Tibial nerve (tissue), 4 donors: ENCODE measurements at regions not wholly inside any gene's neighbourhood (a gene's known extent, or its start where the extent isn't known, plus 50 kb on each side); places are given as distances from the start of the nearest gene placed in this dataset.
"Not testable (repeated sequence)": the region's sequence is repeated elsewhere in the genome, so short reads cannot be mapped to it uniquely, and the experiment has no call there.

Experiments
- DNase-seq, 2 donors: peaks; one replicate each; pipeline ENCODE4 v3.0.0-alpha.2; 2019; ENCODE audit warnings: low spot score in 2 of 2
- H3K27ac ChIP-seq, 4 donors: fragments of 200-600 bp; sonication (generic) in 3 of 4; one replicate each; pipeline ENCODE4 v1.5.1; 2017 to 2019; ENCODE audit warnings: mild to moderate bottlenecking in 1 of 4
- H3K27me3 ChIP-seq, 2 donors: fragments of 200-600 bp; sonication (generic) in 1 of 2; one replicate each; pipeline versions ENCODE4 v1.5.1 to v1.6.0; 2017 to 2019
- H3K36me3 ChIP-seq, 3 donors: fragments of 200-600 bp; sonication (generic); one replicate each; pipeline ENCODE4 v1.5.1; 2018 to 2019
- H3K4me1 ChIP-seq, 4 donors: fragments of 200-600 bp; sonication (generic) in 3 of 4; one replicate each; pipeline ENCODE4 v1.5.1; 2017 to 2019
- H3K4me3 ChIP-seq, 4 donors: fragments of 200-600 bp; sonication (generic) in 3 of 4; one replicate each; pipeline ENCODE4 v1.5.1; 2017 to 2019; ENCODE audit warnings: mild to moderate bottlenecking in 1 of 4, moderate library complexity in 1 of 4
- H3K9me3 ChIP-seq, 4 donors: fragments of 200-600 bp; sonication (generic) in 3 of 4; one replicate each; pipeline ENCODE4 v1.5.1; 2017 to 2019
- EP300 ChIP-seq, 2 donors: sonication (generic); formaldehyde crosslinking; IDR thresholded peaks; one replicate each; pipeline ENCODE4 v1.6.1; 2017; ENCODE audit warnings: antibody characterized with exemption in 2 of 2, mild to moderate bottlenecking in 1 of 2
- POLR2A ChIP-seq, 2 donors: fragments of 450-650 bp; IDR thresholded peaks; one replicate each; pipeline ENCODE4 v1.6.1; 2017; ENCODE audit warnings: antibody characterized with exemption in 2 of 2, mild to moderate bottlenecking in 2 of 2, moderate library complexity in 2 of 2
- WGBS, 2 donors: methylation state at CpG; one replicate each; pipeline ENCODE4 v1.1.5; 2018; 5-methylcytosine and 5-hydroxymethylcytosine counted together
- TF ChIP-seq, protein P1 (sequence below), 5 experiments: fragments of 200-600 bp in 3 of 5; fragments of 450-650 bp in 2 of 5; sonication (generic) in 3 of 5; IDR thresholded peaks; one replicate each; pipeline ENCODE4 v1.5.1; 2016 to 2019; ENCODE audit warnings: antibody characterized with exemption in 5 of 5, mild to moderate bottlenecking in 3 of 5, moderate library complexity in 2 of 5

GRCh38 chr3:178340506-178340905 is 195.7 kb upstream of the KCNMB2 start:
- Histone ChIP-seq H3K9me3 (no peaks in the 10 kb centered on the region), H3K4me3 (no peak overlapping the region), H3K36me3 (no peaks in the 10 kb centered on the region), H3K4me1 (peaks cover 0 to 10% (median 0%) of the 10 kb centered on the region in 4 donors), H3K27ac (no peak overlapping the region), H3K27me3 (no peaks in the 10 kb centered on the region)
- WGBS, 2 donors: 48 to 50% methylated on average over 2 of the region's 2 CpGs
- DNase-seq: no peak
- TF ChIP-seq, protein P1, sequence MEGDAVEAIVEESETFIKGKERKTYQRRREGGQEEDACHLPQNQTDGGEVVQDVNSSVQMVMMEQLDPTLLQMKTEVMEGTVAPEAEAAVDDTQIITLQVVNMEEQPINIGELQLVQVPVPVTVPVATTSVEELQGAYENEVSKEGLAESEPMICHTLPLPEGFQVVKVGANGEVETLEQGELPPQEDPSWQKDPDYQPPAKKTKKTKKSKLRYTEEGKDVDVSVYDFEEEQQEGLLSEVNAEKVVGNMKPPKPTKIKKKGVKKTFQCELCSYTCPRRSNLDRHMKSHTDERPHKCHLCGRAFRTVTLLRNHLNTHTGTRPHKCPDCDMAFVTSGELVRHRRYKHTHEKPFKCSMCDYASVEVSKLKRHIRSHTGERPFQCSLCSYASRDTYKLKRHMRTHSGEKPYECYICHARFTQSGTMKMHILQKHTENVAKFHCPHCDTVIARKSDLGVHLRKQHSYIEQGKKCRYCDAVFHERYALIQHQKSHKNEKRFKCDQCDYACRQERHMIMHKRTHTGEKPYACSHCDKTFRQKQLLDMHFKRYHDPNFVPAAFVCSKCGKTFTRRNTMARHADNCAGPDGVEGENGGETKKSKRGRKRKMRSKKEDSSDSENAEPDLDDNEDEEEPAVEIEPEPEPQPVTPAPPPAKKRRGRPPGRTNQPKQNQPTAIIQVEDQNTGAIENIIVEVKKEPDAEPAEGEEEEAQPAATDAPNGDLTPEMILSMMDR (IDR thresholded peaks at IDR 0.05): no peak
- TF ChIP-seq EP300 (IDR thresholded peaks at IDR 0.05): no peak
- TF ChIP-seq POLR2A (IDR thresholded peaks at IDR 0.05): no peak

DNA sequence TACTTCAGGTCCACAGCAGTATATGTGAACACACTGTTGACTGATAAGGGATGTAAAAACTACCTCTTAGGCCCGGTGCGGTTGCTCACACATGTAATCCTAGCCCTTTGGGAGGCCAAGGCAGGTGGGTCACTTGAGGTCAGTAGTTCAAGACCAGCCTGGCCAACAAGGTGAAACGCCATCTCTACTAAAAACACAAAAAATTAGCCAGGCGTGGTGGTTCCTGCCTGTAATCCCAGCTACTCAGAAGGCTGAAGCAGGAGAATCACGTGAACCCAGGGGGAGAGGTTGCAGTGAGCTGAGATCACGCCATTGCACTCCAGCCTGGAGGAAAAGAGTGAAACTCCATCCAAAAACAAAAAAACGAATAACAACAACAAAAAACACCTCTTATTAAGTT is 194.6 kb upstream of the KCNMB2 start:
- H3K4me1 ChIP-seq: peaks cover 0 to 10% (median 0%) of the 10 kb centered on the region in 4 donors
- H3K4me3 ChIP-seq: no peak overlapping the region
- no peaks in the 10 kb centered on the region for H3K27me3 ChIP-seq
- TF ChIP-seq, protein P1 (IDR thresholded peaks at IDR 0.05): no peak
- TF ChIP-seq POLR2A (IDR thresholded peaks at IDR 0.05) (no peak), EP300 (IDR thresholded peaks at IDR 0.05) (no peak)
- H3K27ac ChIP-seq: no peak overlapping the region
- H3K9me3 ChIP-seq: no peaks in the 10 kb centered on the region
- no peak for DNase-seq
- 80 to 84% methylated on average over 7 of the region's 7 CpGs for WGBS, 2 donors
- no peaks in the 10 kb centered on the region for H3K36me3 ChIP-seq

- no peak overlapping the region for H3K4me3 ChIP-seq
- TF ChIP-seq, protein P1 (IDR thresholded peaks at IDR 0.05): no peak
- TF ChIP-seq POLR2A (IDR thresholded peaks at IDR 0.05): no peak
- TF ChIP-seq EP300 (IDR thresholded peaks at IDR 0.05): no peak
- no peaks in the 10 kb centered on the region for H3K9me3 ChIP-seq
- no peak overlapping the region for H3K27ac ChIP-seq
- 20 to 24% methylated on average over 2 of the region's 2 CpGs for WGBS, 2 donors
- no peaks in the 10 kb centered on the region for H3K36me3 ChIP-seq
- no peaks in the 10 kb centered on the region for H3K27me3 ChIP-seq
- no peak for DNase-seq
- H3K4me1 ChIP-seq: peaks cover 0 to 10% (median 0%) of the 10 kb centered on the region in 4 donors
These were observed 194.1 kb upstream of the KCNMB2 start for GRCh38 chr3:178342111-178342510.

DNA sequence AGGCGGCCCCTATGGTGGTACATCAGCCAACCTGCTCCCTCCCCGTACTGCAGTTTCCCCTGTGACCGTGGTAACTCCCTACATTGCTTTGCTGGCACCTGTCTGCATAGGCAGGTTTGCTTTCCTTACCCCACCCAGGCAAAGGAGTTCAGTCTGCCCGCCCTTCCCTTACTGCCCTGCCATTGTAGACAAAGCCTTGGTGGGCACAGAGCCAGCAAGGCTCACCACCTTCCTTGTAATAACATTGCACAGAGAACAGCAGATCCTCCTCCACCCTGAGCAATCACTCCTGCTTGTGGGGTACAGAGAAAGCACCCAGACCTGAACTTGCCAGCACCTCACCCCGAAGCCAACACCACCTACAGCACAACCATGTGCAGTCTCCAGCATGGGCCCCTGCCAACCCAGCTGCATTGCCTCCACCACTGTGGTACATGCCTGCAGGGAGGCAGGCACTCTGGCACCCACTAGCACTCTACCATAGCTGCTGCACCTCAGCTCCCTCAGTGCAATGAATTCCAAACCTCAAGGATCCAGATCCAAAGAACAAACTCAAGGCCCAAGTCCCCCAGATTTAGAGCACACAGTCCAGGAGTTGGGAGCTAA is 192.7 kb upstream of the KCNMB2 start:
- Histone ChIP-seq H3K4me3 (no peak overlapping the region), H3K36me3 (no peaks in the 10 kb centered on the region), H3K4me1 (peaks cover 0 to 10% (median 0%) of the 10 kb centered on the region in 4 donors), H3K9me3 (no peaks in the 10 kb centered on the region), H3K27ac (no peak overlapping the region), H3K27me3 (no peaks in the 10 kb centered on the region)
- no peak for TF ChIP-seq POLR2A (IDR thresholded peaks at IDR 0.05)
- no peak for TF ChIP-seq EP300 (IDR thresholded peaks at IDR 0.05)
- TF ChIP-seq, protein P1 (IDR thresholded peaks at IDR 0.05): no peak
- 93 to 97% methylated on average over 4 to 5 of the region's 5 CpGs for WGBS, 2 donors
- no peak for DNase-seq

DNA sequence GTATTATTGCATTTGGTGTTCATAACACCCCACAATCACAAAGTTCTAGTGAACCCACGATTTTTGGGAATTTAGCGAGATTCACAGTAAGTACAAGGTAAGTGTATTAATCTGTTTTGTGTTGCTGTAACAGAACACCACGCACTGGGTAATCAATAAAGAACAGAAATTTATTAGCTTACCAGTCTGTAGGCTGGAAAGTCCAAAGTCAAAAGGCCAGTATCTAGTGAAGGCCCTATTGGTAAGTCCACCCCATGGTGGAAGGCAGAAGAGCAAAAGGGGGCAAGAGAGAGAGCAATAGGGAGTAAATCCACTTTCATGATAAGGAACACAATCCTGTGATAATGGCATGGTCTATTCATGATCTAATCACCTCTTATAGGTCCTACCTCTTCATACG is 190.3 kb upstream of the KCNMB2 start:
- TF ChIP-seq, protein P1 (IDR thresholded peaks at IDR 0.05): no peak
- TF ChIP-seq EP300 (IDR thresholded peaks at IDR 0.05) (no peak), POLR2A (IDR thresholded peaks at IDR 0.05) (no peak)
- Histone ChIP-seq H3K36me3 (no peaks in the 10 kb centered on the region), H3K27me3 (no peaks in the 10 kb centered on the region), H3K4me3 (no peak overlapping the region), H3K4me1 (peaks cover 0 to 10% (median 0%) of the 10 kb centered on the region in 4 donors), H3K9me3 (no peaks in the 10 kb centered on the region), H3K27ac (no peak overlapping the region)
- WGBS, 2 donors: 97 to 99% methylated on average over 4 of the region's 4 CpGs
- DNase-seq: no peak

DNA sequence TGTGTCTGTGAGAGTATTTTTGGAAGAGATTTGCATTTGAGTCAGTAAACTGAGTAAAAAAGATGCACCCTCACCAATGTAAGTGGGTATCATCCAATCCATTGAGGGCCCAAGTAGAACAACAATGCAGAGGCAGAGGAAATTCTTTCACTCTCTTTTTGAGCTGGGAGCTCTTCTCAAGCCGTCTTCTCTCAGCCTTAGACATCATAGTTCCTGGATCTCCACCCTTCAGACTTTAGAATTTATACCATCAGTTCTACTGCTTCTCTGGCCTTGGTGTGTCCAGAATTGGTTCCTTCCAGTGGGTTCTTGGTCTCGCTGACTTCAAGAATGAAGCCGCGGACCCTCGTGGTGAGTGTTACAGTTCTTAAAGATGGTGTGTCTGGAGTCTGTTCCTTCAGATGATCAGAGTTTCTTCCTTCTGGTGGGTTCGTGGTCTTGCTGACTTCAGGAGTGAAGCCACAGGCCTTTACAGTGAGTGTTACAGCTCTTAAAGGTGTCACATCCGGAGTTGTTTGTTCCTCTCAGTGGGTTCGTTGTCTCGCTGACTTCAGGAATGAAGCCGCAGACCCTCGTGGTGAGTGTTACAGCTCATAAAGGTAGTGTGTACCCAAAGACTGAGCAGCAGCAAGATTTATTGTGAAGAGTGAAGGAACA is 187.5 kb upstream of the KCNMB2 start:
- not testable (repeated sequence) for H3K4me3 ChIP-seq, H3K27ac ChIP-seq, H3K4me1 ChIP-seq, DNase-seq, H3K27me3 ChIP-seq, H3K9me3 ChIP-seq, H3K36me3 ChIP-seq
- WGBS, 2 donors: 94 to 95% methylated on average over 11 of the region's 11 CpGs

- not testable (repeated sequence) for H3K9me3 ChIP-seq, H3K27me3 ChIP-seq, H3K4me1 ChIP-seq, H3K4me3 ChIP-seq, H3K36me3 ChIP-seq, H3K27ac ChIP-seq, DNase-seq
- 95 to 99% methylated on average over 4 of the region's 4 CpGs for WGBS, 2 donors
These were observed 187.0 kb upstream of the KCNMB2 start for GRCh38 chr3:178349218-178349596.
